Glutamatergic neuron (in vitro differentiated cells): ENCODE measurements at regions not wholly inside any gene's neighbourhood (a gene's known extent, or its start where the extent isn't known, plus 50 kb on each side); places are given as distances from the start of the nearest gene placed in this dataset.
"Not testable (repeated sequence)": the region's sequence is repeated elsewhere in the genome, so short reads cannot be mapped to it uniquely, and the experiment has no call there.

Experiments
- DNase-seq: peaks from one replicate; pipeline ENCODE4 v3.0.0; 2022
- H3K27ac Mint-ChIP-seq: one replicate; pipeline ENCODE4 v1.8.0; 2020; ENCODE audit warnings: mild to moderate bottlenecking, mixed read lengths, inconsistent platforms; ENCODE audit not compliant: unreplicated experiment
- H3K27me3 Mint-ChIP-seq: one replicate; pipeline ENCODE4 v1.8.0; 2020; ENCODE audit warnings: mild to moderate bottlenecking, moderate library complexity, mixed read lengths, inconsistent platforms; ENCODE audit not compliant: unreplicated experiment
- H3K36me3 Mint-ChIP-seq: one replicate; pipeline ENCODE4 v1.8.0; 2020; ENCODE audit warnings: mild to moderate bottlenecking, mixed read lengths, inconsistent platforms; ENCODE audit not compliant: unreplicated experiment
- H3K4me1 Mint-ChIP-seq: one replicate; pipeline ENCODE4 v1.8.0; 2020; ENCODE audit warnings: mild to moderate bottlenecking, low read depth, mixed read lengths, inconsistent platforms; ENCODE audit not compliant: unreplicated experiment
- H3K4me3 Mint-ChIP-seq: one replicate; pipeline ENCODE4 v1.8.0; 2020; ENCODE audit warnings: mild to moderate bottlenecking, mixed read lengths, inconsistent platforms; ENCODE audit not compliant: unreplicated experiment
- H3K9me3 Mint-ChIP-seq: one replicate; pipeline ENCODE4 v1.8.0; 2020; ENCODE audit warnings: mild to moderate bottlenecking, moderate library complexity, mixed read lengths, inconsistent platforms; ENCODE audit not compliant: unreplicated experiment
- CTCF ChIP-seq: fragments of 200-600 bp; sonication (generic); IDR thresholded peaks from one replicate; pipeline ENCODE4 v1.5.0; 2021; ENCODE audit not compliant: partially characterized antibody, unreplicated experiment

- no peak for DNase-seq
- no peak overlapping the region for H3K27ac Mint-ChIP-seq
- peak; percentile 90 for TF ChIP-seq CTCF
- peaks cover 4% of the 10 kb centered on the region for H3K9me3 Mint-ChIP-seq
- no peaks in the 10 kb centered on the region for H3K4me1 Mint-ChIP-seq
- no peak overlapping the region for H3K4me3 Mint-ChIP-seq
- no peaks in the 10 kb centered on the region for H3K27me3 Mint-ChIP-seq
- H3K36me3 Mint-ChIP-seq, result peaks cover 13% of the 10 kb centered on the region
Measured at GRCh38 chr14:28635387-28635786, 131.2 kb upstream of the FOXG1 start.

GRCh38 chr14:28635816-28636215 lies 130.8 kb upstream of the FOXG1 start:
- DNase-seq, H3K27me3 Mint-ChIP-seq, H3K9me3 Mint-ChIP-seq, H3K27ac Mint-ChIP-seq, H3K4me3 Mint-ChIP-seq, H3K4me1 Mint-ChIP-seq: not testable (repeated sequence)
- peaks cover 12% of the 10 kb centered on the region for H3K36me3 Mint-ChIP-seq

GRCh38 chr14:28641189-28641588 lies 125.4 kb upstream of the FOXG1 start:
- H3K27ac Mint-ChIP-seq, H3K9me3 Mint-ChIP-seq, H3K4me1 Mint-ChIP-seq, H3K27me3 Mint-ChIP-seq, H3K36me3 Mint-ChIP-seq, H3K4me3 Mint-ChIP-seq, DNase-seq: not testable (repeated sequence)

GRCh38 chr14:28651148-28651547 lies 115.4 kb upstream of the FOXG1 start:
- no peak for TF ChIP-seq CTCF
- Mint-ChIP-seq H3K27ac (no peak overlapping the region), H3K4me1 (no peaks in the 10 kb centered on the region), H3K36me3 (no peaks in the 10 kb centered on the region), H3K27me3 (peaks cover 1% of the 10 kb centered on the region), H3K9me3 (no peaks in the 10 kb centered on the region), H3K4me3 (no peak overlapping the region)
- DNase-seq, result no peak

- Mint-ChIP-seq H3K27ac (no peak overlapping the region), H3K4me3 (no peak overlapping the region), H3K9me3 (no peaks in the 10 kb centered on the region), H3K4me1 (no peaks in the 10 kb centered on the region), H3K36me3 (no peaks in the 10 kb centered on the region), H3K27me3 (no peaks in the 10 kb centered on the region)
- no peak for DNase-seq
- no peak for TF ChIP-seq CTCF
Measured at GRCh38 chr14:28652782-28653181, 113.8 kb upstream of the FOXG1 start.

GRCh38 chr14:28653521-28653920 lies 113.1 kb upstream of the FOXG1 start:
- no peaks in the 10 kb centered on the region for H3K4me1 Mint-ChIP-seq
- H3K4me3 Mint-ChIP-seq, result no peak overlapping the region
- no peak for DNase-seq
- H3K27me3 Mint-ChIP-seq, result no peaks in the 10 kb centered on the region
- H3K9me3 Mint-ChIP-seq, result no peaks in the 10 kb centered on the region
- no peak overlapping the region for H3K27ac Mint-ChIP-seq
- TF ChIP-seq CTCF, result no peak
- H3K36me3 Mint-ChIP-seq, result no peaks in the 10 kb centered on the region
